ENCODE measurements at regions not wholly inside any gene's neighbourhood (a gene's known extent, or its start where the extent isn't known, plus 50 kb on each side); places are given as distances from the start of the nearest gene placed in this dataset.

DNA sequence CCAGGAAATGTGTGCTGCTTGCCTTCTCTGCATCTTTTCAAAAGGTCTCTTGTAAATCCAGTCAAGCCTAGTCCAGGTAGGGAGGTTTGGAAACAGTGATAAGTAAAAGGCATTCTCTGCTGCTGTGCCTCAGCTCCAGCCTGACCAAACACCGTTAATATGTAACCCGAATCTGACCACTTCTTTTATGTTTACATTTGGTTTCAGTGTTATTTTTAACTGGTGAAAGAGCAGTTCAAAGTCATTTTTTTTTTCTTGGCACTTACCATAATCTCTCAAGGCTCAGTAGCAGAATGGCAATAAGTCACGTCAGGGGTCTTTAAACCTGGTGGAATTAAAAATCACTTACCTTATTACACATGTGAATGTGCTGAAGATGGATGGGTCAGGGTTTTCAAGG is 216.8 kb downstream of the PTEN start:
- TF ChIP-seq, protein P1, sequence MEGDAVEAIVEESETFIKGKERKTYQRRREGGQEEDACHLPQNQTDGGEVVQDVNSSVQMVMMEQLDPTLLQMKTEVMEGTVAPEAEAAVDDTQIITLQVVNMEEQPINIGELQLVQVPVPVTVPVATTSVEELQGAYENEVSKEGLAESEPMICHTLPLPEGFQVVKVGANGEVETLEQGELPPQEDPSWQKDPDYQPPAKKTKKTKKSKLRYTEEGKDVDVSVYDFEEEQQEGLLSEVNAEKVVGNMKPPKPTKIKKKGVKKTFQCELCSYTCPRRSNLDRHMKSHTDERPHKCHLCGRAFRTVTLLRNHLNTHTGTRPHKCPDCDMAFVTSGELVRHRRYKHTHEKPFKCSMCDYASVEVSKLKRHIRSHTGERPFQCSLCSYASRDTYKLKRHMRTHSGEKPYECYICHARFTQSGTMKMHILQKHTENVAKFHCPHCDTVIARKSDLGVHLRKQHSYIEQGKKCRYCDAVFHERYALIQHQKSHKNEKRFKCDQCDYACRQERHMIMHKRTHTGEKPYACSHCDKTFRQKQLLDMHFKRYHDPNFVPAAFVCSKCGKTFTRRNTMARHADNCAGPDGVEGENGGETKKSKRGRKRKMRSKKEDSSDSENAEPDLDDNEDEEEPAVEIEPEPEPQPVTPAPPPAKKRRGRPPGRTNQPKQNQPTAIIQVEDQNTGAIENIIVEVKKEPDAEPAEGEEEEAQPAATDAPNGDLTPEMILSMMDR (IDR thresholded peaks at IDR 0.05): no peak
- TF ChIP-seq POLR2A (IDR thresholded peaks at IDR 0.05): no peak

All from Peyer's patch (tissue), 4 donors.